Stomach (tissue), 4 donors: ENCODE measurements at regions not wholly inside any gene's neighbourhood (a gene's known extent, or its start where the extent isn't known, plus 50 kb on each side); places are given as distances from the start of the nearest gene placed in this dataset.

ENCODE experiments used
- POLR2A ChIP-seq, 4 donors: fragments of 450-650 bp; IDR thresholded peaks; one replicate each; pipeline ENCODE4 v1.6.1; 2016; ENCODE audit warnings: antibody characterized with exemption in 4 of 4, control low read depth in 2 of 4, mild to moderate bottlenecking in 1 of 4, moderate library complexity in 1 of 4
- POLR2AphosphoS5 ChIP-seq, 3 donors: sonication (generic); formaldehyde crosslinking; IDR thresholded peaks; one replicate each; pipeline ENCODE4 v1.6.1; 2016; ENCODE audit warnings: antibody characterized with exemption in 3 of 3
- TF ChIP-seq, protein P1 (sequence below), 7 experiments: fragments of 450-650 bp in 4 of 7; fragments of 200-600 bp in 3 of 7; sonication (generic) in 3 of 7; IDR thresholded peaks; one replicate each; pipeline ENCODE4 v1.5.1; 2016 to 2019; ENCODE audit warnings: antibody characterized with exemption in 7 of 7, control low read depth in 2 of 7, mild to moderate bottlenecking in 1 of 7

DNA sequence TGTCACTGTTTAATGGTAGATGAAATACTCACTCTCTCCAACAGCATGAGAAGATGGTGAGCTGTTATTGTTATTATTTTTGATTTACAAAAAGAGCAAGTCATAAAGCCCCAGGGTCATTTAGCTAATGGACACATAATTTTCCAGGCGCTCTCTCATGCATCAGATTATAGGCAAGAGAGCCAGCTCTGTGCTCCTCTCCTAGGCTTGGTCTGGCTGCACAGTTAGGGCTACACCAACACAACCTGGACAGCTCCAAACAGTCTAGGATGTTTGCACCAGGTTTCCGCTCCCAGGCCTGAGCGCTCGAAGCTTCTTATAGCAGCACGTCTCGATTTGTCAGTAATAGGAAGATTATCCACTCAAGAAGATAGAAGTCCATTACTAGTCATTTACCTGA is 123.7 kb downstream of the FAM43A start:
- no peak for TF ChIP-seq POLR2AphosphoS5 (IDR thresholded peaks at IDR 0.05)
- TF ChIP-seq POLR2A (IDR thresholded peaks at IDR 0.05): no peak
- TF ChIP-seq, protein P1, sequence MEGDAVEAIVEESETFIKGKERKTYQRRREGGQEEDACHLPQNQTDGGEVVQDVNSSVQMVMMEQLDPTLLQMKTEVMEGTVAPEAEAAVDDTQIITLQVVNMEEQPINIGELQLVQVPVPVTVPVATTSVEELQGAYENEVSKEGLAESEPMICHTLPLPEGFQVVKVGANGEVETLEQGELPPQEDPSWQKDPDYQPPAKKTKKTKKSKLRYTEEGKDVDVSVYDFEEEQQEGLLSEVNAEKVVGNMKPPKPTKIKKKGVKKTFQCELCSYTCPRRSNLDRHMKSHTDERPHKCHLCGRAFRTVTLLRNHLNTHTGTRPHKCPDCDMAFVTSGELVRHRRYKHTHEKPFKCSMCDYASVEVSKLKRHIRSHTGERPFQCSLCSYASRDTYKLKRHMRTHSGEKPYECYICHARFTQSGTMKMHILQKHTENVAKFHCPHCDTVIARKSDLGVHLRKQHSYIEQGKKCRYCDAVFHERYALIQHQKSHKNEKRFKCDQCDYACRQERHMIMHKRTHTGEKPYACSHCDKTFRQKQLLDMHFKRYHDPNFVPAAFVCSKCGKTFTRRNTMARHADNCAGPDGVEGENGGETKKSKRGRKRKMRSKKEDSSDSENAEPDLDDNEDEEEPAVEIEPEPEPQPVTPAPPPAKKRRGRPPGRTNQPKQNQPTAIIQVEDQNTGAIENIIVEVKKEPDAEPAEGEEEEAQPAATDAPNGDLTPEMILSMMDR (IDR thresholded peaks at IDR 0.05): no peak
